GM19395 (cell line): ENCODE measurements at regions not wholly inside any gene's neighbourhood (a gene's known extent, or its start where the extent isn't known, plus 50 kb on each side); places are given as distances from the start of the nearest gene placed in this dataset.
"Not testable (repeated sequence)": the region's sequence is repeated elsewhere in the genome, so short reads cannot be mapped to it uniquely, and the experiment has no call there.

Source experiments
- ATAC-seq: cut with Tn5 transposase; IDR thresholded peaks from one replicate; pipeline ENCODE4 v1.9.1; 2021; ENCODE audit warnings: mild to moderate bottlenecking, moderate library complexity; ENCODE audit not compliant: unreplicated experiment

DNA sequence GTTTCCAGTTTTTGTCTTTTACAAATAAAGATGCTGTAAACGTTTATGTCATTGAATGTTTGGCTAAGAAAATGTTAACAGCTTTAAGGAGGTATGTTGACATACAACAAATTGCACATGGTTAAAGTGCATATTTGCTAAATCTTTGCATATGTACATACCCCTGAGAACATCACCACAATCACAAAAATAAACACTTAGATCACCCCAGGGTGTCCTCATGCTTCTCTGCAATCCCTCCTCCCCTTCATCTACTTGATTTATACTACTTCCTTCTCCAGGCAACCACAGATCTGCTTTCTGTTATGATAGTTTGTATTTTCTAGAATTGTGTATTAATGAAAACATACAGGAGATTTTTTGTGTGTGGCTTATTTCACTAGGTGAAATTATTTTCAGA is 209.5 kb downstream of the GLRX3 start:
- ATAC-seq: no peak

DNA sequence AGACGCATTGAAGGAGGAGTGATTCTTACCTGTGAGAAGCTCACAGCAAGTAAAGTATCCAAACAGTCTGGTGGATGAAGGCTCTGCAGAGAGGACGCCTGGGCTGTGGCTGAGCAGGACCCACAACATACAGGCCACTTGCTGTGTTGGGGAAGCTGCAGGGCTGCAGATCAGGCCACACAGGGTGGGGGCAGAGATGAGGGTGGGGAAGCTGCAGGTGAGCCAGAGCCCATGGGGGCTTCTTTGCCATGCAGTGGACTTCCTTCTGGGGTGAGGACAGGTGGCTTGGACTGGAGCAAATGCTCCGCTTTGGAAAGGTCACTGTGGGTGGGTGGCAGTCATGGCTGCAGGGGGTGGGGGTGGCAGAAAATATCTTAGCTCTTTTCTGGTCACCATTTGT is 214.8 kb downstream of the GLRX3 start:
- ATAC-seq: no peak

DNA sequence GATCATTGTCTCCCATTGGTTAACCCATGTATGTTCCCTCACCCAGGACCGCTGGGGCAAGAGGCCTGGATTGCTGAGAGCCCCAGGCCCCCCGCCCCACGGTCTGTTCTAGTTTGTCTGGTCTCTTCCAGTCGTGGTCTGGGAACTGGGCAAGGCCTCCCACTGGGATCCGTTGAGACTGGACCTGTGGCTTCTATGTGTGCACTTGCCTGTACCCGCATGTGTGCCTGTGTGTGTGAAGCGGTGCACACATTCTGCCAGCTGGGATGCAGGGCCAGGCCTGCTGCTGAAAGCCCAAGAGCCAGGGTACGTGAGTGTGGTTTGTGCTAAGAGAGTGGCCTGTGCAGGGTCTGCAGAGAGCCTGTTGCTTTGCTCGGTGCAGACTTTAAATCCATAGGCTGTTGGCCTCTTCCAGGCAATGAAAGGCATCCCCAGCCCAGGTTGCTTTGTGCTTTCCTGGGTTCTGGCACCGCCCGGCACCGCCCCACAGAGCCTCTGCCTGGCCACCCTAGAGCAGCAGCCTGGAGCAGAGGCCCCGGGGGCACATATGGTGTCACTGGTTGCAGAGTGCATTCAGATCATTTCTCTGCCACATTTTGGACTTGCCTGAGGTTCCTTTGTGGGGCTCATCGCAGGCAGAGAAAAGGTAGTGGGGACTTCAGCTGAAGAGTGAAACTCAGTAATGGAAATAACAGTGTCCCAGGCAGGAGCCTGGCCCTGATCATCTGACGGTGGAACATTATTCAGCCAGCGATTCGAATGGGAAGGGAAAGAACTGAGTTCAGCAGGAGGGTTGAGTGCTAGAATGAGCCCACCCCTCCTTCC is 215.5 kb downstream of the GLRX3 start:
- no peak for ATAC-seq

DNA sequence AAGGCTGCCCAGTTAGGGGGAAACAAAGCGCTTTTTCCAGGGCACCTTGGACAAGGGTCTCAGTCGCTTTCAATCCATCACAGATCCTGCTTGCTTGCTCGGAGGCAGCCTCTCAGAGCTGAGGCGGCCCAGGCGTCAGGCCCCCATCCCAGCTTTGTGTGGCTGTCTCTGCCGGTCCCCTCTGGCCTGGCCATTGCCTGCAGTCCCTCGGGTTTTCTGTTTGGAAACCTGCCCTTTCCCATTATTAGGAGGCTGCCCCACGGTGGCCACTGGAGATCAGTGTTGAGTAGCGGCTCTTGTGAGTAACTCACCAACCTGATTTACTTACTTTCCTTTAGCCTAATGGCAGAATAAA is 216.1 kb downstream of the GLRX3 start:
- ATAC-seq: no peak

DNA sequence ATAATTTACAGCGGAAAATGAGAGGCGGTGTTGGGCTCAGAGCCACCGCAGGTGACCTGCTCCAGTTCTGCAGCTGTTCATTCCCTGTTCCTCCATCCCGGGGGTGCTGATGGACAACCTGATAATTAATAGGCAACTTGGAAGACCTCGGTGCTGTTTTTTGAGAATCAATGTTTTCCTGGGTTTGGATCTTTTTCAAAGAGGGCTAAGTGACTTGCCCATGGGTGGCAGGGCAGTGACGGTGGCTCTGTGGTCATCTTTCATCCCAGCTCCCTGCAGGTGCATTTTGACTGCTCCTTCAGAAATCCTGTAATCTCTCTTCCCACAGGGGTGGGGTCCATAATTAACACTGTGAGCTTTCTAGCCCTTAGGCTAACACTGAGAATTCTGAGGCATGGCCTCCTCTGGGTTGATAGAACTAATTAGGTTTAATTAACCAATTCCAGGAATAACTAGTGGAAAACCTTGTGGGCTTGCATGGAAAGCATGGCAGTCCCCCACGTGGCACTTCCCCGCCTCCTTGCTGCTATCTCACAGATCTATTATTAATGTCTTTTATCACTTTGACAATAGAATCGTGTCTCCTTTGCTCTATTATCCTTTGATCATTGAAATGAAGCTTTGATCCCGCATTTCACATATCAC is 217.9 kb downstream of the GLRX3 start:
- no peak for ATAC-seq

DNA sequence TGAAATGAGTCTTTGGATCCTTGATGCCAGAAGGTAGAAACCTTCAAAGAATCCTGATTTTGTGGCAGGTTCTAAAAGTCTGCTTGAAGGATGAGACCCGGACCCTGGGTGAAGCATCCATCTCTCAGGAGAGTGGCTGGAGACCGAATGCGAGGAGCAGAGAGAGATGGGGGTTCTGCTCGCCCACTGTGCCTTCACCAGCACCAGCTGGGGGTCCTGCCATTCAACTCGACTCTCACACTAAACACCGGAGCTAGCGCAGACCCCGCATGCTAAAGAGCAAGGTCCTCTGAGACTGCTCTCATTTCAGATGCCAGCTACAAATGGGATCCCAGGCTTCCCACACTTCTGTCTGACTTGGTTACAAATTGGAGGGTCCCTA is 218.4 kb downstream of the GLRX3 start:
- ATAC-seq: no peak

DNA sequence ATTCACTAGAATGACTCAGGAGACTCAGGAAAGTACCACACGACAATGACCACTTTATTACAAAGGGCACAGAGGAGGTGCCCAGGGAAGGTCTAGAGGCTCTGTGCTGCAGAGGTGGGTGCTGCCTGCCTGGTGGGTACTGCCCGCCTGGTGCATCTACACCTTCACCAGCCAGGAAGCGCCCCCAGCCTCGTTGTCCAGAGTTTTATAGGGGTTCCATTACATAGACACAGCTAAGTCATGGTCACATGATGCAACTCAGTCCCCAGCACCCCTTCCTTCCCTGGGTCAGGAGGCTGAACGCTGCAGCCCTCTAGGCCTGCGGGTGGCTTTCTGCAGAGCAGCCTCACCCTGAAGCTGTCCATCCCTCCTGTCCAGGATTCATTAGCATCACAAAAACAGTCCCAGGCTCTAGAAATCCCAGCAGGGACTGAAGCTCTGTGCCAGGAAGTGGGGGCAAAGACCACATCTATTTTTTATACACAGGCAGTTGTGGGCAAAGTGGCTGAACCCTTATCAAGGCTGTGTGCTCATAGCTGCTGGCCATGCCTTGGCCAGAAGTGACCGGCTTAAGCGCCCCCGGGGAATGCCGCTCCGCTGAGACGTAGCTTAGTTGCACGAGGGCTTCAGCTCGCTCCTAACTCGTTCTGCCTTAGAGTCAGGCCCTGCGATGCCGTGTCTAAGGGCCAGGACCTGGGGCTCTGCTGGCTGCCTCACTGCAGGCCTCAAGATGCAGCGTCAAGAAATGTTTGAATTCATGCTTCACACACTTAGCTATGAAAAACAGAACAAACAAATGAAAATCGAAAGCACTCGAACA is 219.0 kb downstream of the GLRX3 start:
- no peak for ATAC-seq

DNA sequence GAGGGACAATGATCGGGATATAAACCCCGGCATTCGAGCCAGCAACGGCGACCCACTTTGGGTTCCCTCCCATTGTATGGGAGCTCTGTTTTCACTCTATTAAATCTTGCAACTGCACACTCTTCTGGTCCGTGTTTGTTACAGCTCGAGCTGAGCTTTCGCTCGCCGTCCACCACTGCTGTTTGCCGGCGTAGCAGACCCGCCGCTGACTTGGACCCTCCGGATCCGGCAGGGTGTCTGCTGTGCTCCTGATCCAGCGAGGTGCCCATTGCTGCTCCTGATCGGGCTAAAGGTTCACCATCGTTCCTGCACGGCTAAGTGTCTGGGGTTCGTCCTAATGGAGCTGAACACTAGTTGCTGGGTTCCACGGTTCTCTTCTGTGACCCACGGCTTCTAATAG is 220.2 kb downstream of the GLRX3 start:
- ATAC-seq: not testable (repeated sequence)

DNA sequence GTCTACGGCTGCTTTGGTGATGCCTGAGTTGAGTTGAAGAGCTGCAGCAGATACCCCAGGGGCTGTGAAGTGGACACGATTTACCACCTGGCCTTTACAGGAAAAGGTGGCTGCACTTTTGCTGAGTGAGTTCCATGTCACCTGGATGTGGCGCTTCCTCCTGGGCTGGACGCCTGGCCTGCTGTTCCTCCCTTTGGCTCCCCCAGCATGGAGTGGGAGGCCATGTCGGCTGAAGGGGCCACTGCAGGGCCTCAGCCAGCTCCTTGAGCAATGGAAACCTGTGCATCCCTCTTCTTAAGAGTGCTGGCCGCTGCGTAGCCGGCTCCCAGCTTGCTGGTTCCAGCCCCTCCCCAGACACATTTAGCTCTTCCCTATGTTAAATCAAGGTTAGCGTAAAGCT is 221.0 kb downstream of the GLRX3 start:
- ATAC-seq: no peak

DNA sequence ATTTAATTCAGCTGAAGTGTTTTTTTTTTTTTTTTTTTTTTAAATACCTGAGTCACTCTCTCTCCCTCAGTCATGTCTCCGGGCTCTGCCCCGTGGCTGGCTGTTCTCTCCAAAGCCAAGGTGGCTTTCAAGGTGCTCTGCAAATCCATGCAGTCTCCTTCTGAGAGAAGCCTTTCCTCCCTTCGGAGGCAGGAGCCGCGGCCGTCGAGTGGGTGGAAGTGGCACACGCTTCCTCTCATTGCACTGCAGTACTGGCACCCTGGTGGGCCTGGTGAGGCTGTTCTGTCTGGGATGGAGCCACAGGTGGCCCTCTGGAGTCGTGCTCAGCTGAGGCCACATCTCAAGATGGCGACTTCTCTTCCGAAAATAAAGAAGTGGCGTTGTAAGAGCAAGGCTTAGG is 221.8 kb downstream of the GLRX3 start:
- ATAC-seq: no peak

DNA sequence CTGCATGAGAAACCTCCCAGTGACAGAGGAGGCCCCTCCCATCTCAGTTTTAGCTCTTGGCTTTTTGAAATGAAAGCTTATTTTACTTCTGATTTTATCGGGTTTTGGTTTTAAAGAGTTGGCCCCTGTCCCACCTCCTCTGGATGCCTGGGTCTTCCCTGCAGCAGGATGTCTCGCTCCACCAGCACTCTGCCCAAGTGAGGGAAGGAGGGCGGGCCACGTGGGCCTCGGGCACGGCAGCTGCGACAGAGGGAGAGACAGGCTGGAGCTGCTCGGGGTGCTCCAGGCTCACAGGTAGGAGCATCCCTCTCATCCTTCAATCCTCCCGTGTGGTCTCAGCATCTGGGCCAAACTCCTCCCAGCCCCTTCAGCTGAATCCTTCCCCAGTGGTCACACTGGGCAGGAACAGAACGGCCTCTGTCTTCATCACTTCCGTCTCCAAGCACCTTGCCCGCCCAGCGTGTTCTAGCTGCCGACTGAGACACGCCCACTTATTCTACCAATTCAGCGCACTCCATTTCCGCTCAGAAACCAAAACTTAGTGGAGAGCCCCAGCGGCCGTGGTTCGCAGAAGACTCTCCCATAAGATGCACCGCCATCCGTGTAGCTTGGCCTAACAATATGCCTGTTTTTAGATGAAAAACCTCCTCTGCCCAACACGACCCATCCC is 222.9 kb downstream of the GLRX3 start:
- ATAC-seq: no peak

DNA sequence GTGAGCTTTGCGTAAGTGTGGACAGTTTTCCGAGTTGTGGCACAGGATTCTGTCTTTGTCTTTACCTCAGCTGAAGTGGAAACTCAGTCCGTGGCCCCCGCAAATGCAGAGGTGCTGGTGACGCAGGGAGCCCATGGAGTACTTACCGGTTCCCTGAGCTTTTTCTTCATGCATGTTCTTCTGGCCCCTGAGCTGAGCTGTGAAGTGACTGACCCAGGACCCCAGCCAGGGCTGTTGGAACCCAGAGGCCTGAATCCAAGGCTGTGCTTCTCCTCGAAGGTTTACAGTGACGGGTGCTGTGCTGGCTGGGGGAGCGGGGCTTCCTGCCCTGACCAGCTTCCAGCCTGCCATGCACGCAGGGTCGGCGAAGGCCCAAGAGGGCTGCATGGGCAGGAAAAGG is 223.5 kb downstream of the GLRX3 start:
- no peak for ATAC-seq

DNA sequence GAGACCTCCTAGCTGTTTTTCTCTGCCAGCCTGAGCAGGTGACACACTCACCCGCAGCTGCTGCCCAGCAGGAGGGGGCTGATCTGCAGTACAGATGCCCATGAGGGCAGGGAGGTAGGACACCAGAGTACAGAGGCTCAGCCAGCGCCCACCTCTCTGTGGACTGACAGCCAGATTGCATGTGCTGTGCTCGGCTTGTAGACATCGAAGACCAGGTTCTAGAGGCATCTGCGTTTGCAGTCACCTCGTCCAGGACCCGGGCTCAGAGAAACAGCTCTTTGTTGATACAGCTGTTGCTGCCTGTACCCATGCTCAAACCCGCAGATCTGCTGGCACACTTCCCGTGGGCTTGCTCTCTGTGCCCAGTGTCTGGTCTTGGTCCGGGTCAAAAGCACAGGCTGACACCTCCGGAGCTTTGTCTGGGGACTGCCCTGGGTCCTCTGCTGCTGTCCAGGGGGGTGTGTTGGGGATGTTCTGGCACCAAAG is 224.7 kb downstream of the GLRX3 start:
- no peak for ATAC-seq

DNA sequence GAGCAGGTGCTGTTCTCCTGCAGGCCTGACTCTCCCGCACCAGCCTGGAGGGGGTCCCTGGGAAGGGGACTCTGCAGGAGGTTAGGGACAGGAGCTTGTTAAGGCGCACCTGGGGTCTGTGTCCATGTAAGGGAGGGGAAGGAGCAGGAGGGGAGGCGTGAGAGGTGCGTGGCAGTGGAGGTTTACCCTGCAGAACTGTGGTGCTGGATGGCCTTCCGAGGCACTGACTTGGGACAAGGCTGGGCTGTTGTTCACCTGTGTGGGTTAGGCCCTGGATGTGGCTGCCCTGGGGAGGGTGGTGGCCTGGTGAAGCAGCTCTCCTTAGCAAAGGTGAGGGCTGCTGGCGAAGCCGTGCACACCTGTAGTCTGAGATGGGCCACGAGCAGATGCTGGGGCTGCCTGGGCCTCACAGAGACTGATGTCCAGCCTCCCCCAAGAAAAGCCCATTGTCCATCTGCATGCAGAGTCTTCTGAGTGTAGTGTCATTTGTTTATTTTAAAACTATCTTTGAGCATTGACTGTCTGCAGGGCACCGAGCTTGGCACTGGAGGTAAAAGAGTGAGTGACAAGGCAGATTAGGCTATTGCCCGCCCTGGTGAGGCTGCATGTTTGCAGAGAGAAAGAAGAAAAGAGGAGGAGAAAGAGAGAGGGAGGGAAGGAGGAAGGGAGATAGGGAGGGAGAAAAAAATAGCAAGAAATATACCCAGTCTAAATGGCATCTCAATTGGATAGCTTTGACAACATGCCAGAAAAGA is 225.3 kb downstream of the GLRX3 start:
- ATAC-seq: no peak

DNA sequence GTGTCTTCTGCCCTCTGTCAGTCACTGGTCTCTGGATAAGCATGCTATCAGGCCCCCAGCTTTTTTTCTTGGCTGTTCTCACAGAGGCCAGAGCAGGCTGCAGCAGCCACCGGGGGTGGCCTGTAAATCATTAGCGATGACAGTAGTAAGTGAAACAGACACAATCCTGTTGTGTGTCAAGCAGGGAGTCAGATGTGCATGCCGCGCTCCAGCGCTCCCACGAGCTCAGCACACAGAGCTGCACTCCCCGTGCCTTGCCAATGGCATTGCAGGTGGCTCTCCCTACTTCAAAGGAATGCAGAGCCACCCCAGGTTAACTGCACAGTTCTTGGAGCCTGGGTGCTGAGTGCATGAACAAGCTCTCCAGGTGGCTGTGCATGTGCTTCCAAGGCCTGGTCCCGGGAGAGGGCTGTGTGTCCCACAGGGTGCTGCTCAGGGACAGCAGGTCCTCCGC is 226.1 kb downstream of the GLRX3 start:
- ATAC-seq: peak; percentile 63

DNA sequence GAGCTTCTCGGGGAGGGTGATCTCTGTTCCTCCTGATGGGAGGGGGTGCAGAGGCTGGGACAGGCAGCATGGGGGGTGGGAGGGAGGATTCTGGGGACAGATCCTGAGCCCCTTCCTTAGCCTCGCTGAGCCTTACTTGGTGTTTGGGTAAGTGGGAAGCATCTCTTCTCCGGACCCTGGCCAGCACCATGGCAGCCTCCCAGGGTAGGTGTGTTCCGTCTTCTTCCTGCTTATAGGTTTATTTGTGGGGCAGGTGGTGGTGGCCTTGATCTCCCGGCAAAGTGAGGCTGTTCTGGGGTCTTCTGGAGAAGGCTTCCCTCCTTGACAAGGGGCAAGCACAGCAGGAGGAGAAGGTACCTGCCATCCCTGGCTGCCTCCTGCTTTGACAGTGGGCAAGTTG is 226.9 kb downstream of the GLRX3 start:
- no peak for ATAC-seq

DNA sequence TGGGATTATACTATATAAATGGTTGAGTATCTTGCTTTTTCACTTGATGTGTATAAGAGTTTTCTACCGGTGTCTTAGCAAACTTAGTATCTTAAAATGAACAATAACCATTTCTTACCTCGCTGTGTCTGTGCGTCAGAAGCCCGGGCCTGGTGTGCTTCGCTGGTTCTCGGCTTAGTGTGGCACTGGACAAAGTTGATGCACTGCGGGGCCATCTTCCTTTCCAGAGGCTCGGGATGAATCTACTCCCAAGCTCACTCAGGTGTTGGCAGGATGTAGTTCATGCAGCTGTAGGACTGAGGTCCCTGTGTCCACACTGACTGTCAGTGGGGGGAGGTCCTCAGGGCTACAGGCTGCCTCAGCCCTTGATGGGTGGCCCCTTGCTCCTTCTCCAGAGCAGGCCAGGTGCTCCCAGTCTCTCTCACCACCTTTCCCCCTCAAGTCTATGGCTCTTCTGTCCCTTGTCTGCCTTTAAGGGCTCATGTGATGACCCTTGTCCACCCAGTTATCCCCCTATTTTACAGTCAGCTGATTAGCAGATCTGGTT is 227.8 kb downstream of the GLRX3 start:
- no peak for ATAC-seq

DNA sequence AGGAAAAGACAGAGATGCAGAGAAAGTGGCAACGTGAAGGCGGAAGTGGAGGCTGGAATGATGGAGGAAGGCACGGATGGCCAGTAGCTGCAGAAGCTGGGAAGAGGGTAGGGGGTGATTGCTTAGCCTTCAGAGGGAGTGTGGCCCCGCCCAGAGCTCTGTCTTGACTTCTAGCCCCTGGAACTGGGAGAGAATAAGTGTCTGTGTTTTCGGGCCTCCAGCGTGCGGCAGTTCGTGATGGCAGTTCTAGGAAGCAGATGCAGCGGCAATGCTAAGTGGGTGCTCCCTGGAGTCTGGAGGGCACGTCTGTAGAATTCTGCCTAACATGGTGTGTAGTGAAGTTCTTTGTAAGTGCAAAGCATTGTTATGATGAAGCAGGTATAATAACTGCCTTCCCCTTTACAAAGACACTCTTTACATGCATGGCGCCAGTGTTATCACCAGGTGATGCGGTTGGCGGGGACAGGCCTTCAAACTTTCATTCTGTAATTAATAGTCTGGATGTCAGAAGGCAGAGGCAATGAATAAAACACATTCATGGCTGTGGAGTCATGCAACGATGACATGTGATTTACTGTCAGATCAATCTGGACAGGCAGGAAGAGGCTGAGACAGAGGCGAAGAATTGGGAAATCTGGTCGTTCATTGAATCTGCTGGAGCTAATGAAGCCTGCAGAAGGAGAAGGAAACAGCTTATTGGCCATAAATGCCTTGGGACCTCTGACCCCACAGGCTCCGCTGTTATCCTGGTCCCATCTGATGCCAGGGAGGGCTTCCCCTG is 228.6 kb downstream of the GLRX3 start:
- no peak for ATAC-seq
